ENCODE measurements at regions not wholly inside any gene's neighbourhood (a gene's known extent, or its start where the extent isn't known, plus 50 kb on each side); places are given as distances from the start of the nearest gene placed in this dataset.

DNA sequence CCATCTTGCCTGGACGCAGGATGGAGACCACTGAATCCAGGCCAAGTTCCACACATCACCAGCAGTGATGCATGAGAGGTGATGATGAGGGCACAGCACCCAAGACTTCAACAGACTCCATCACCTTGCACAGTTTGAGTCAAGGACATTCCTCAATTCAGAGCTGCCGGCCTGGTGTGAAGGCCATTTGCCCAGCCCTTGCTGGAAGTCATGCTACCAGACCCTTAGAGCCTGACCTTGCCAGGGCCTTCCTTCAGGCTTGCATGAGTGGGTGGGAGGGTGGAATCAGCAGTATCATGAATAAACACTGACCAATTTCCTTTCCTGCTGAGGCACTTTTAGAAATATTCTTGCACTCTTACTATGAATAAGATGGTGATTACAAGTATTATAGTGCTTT is 130.2 kb upstream of the SSTR4 start:
- peaks cover 0 to 19% of the 10 kb centered on the region in 2 experiments for H3K4me1 ChIP-seq (replicated peaks in 1 of 2; ENCODE audit: control insufficient read depth in 2 of 2, insufficient read depth in 2 of 2, low read length in 2 of 2)
- H2AFZ ChIP-seq (ENCODE audit: low read depth, low read length): no peak overlapping the region
- in situ Hi-C loops (cut with MboI): no loop called here
- FAIRE-seq (no peak), ATAC-seq (no peak), DNase-seq (ENCODE audit: extremely low read depth in 1 of 4, low spot score in 3 of 4) (no peak)
- H3K4me2 ChIP-seq (ENCODE audit: insufficient read depth, low read length): no peak overlapping the region
- POLR2A ChIA-PET: no interaction called here
- no peaks in the 10 kb centered on the region for H4K20me1 ChIP-seq (replicated peaks; ENCODE audit: control insufficient read depth, insufficient read depth, low read length)
- no peak overlapping the region for H3K9ac ChIP-seq (ENCODE audit: insufficient read depth in 1 of 2, low read depth in 2 of 2, low read length in 2 of 2)
- intact Hi-C loops (cut with micrococcal nuclease): no loop called here
- H3K4me3 ChIP-seq: no peak overlapping the region
- CTCF ChIA-PET (ENCODE audit: low intra/inter-chr PET ratio): no interaction called here
- H3K27ac ChIP-seq (ENCODE audit: extremely low read depth, low read depth, low read length): no peak overlapping the region
- H3K9me1 ChIP-seq (ENCODE audit: control insufficient read depth, insufficient read depth, low read length): no peaks in the 10 kb centered on the region
- TF ChIP-seq RFX7 (CRISPR knock-in tag; IDR thresholded peaks at IDR 0.05): no peak
- no peak for TF ChIP-seq E4F1 (CRISPR knock-in tag; IDR thresholded peaks at IDR 0.05; ENCODE audit: borderline replicate concordance)
- TF ChIP-seq NCOR1 (IDR thresholded peaks at IDR 0.05): no peak
- no peak for TF ChIP-seq CBFB (CRISPR knock-in tag; IDR thresholded peaks at IDR 0.05)
- no peak for TF ChIP-seq ZNF79 (CRISPR knock-in tag; IDR thresholded peaks at IDR 0.05; ENCODE audit: low read depth)
- TF ChIP-seq THRA (IDR thresholded peaks at IDR 0.05): no peak
- no peak for TF ChIP-seq E2F3 (CRISPR knock-in tag; IDR thresholded peaks at IDR 0.05)
- TF ChIP-seq RBM17 (IDR thresholded peaks at IDR 0.05; ENCODE audit: borderline replicate concordance, low read depth, low read length): no peak
- TF ChIP-seq ZNF217 (CRISPR knock-in tag; IDR thresholded peaks at IDR 0.05): no peak
- TF ChIP-seq, protein P1, sequence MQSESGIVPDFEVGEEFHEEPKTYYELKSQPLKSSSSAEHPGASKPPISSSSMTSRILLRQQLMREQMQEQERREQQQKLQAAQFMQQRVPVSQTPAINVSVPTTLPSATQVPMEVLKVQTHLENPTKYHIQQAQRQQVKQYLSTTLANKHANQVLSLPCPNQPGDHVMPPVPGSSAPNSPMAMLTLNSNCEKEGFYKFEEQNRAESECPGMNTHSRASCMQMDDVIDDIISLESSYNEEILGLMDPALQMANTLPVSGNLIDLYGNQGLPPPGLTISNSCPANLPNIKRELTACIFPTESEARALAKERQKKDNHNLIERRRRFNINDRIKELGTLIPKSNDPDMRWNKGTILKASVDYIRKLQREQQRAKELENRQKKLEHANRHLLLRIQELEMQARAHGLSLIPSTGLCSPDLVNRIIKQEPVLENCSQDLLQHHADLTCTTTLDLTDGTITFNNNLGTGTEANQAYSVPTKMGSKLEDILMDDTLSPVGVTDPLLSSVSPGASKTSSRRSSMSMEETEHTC (IDR thresholded peaks at IDR 0.05): no peak
- TF ChIP-seq KAT8 (IDR thresholded peaks at IDR 0.05; ENCODE audit: low read depth): no peak
- TF ChIP-seq NFXL1 (CRISPR knock-in tag; IDR thresholded peaks at IDR 0.05): no peak
- TF ChIP-seq ZNF511 (CRISPR knock-in tag; IDR thresholded peaks at IDR 0.05): no peak
- no TSS peak for BruUV-seq (replicated peaks)
- H3K9me3 ChIP-seq (replicated peaks; ENCODE audit: control insufficient read depth, insufficient read depth, low read depth, low read length): peaks cover 3% of the 10 kb centered on the region
- H3K27me3 ChIP-seq (ENCODE audit: control insufficient read depth in 2 of 2, insufficient read depth in 2 of 2, low read length in 2 of 2): no peaks in the 10 kb centered on the region
- WGBS (ENCODE audit: insufficient coverage, low coverage, missing lambda C conversion rate): 79% methylated on average over 2 of the region's 2 CpGs
- no peaks in the 10 kb centered on the region for H3K36me3 ChIP-seq (ENCODE audit: control insufficient read depth, insufficient read depth, low read length)
- H3K79me2 ChIP-seq (ENCODE audit: control insufficient read depth, insufficient read depth, low read length): no peaks in the 10 kb centered on the region

Data from K562 (cell line).